Stimulated activated memory B cell treated with anti-CD40 and anti-IgM and Interleukin-4, amounts not matched to agents 10 μg/mL and 1 μg/mL and 100 μg/mL, for 72 hours (primary cell): ENCODE measurements at regions not wholly inside any gene's neighbourhood (a gene's known extent, or its start where the extent isn't known, plus 50 kb on each side); places are given as distances from the start of the nearest gene placed in this dataset.
"Not testable (repeated sequence)": the region's sequence is repeated elsewhere in the genome, so short reads cannot be mapped to it uniquely, and the experiment has no call there.

Experiments
- ATAC-seq: fragments of 150-1000 bp; cut with Tn5 transposase; 2 replicates; pipeline ENCODE4 v1.10.0; 2021
- H3K27ac Mint-ChIP-seq: one replicate; pipeline ENCODE4 v1.8.0; 2022; ENCODE audit warnings: mild to moderate bottlenecking, mixed read lengths
- H3K27me3 Mint-ChIP-seq: one replicate; pipeline ENCODE4 v1.8.0; 2022; ENCODE audit warnings: mixed read lengths
- H3K36me3 Mint-ChIP-seq: one replicate; pipeline ENCODE4 v1.8.0; 2022; ENCODE audit warnings: mixed read lengths
- H3K4me1 Mint-ChIP-seq: one replicate; pipeline ENCODE4 v1.8.0; 2022; ENCODE audit warnings: mixed read lengths
- H3K4me3 Mint-ChIP-seq: one replicate; pipeline ENCODE4 v1.8.0; 2022; ENCODE audit warnings: mild to moderate bottlenecking, moderate library complexity, mixed read lengths
- H3K9me3 Mint-ChIP-seq: one replicate; pipeline ENCODE4 v1.8.0; 2022; ENCODE audit warnings: mixed read lengths

- Mint-ChIP-seq H3K27ac (no peak overlapping the region), H3K4me1 (peaks cover 35% of the 10 kb centered on the region), H3K4me3 (no peak overlapping the region), H3K9me3 (no peaks in the 10 kb centered on the region), H3K27me3 (no peaks in the 10 kb centered on the region), H3K36me3 (no peaks in the 10 kb centered on the region)
- ATAC-seq: no peak
Measured at GRCh38 chr15:26083896-26084295, 220.8 kb upstream of the ATP10A start.

- ATAC-seq: no peak
- no peaks in the 10 kb centered on the region for H3K9me3 Mint-ChIP-seq
- H3K36me3 Mint-ChIP-seq: no peaks in the 10 kb centered on the region
- no peak overlapping the region for H3K27ac Mint-ChIP-seq
- H3K4me1 Mint-ChIP-seq: peaks cover 35% of the 10 kb centered on the region
- H3K4me3 Mint-ChIP-seq: peak overlapping the region; percentile 82
- H3K27me3 Mint-ChIP-seq: no peaks in the 10 kb centered on the region
Measured at GRCh38 chr15:26083457-26083856, 220.3 kb upstream of the ATP10A start.

GRCh38 chr15:26082221-26083109 lies 219.3 kb upstream of the ATP10A start:
- H3K4me1 Mint-ChIP-seq: peaks cover 35% of the 10 kb centered on the region
- H3K9me3 Mint-ChIP-seq: no peaks in the 10 kb centered on the region
- H3K27ac Mint-ChIP-seq: peak overlapping the region; percentile 82
- peak; percentile 97 for ATAC-seq
- no peaks in the 10 kb centered on the region for H3K36me3 Mint-ChIP-seq
- H3K4me3 Mint-ChIP-seq: peak overlapping the region; percentile 82
- H3K27me3 Mint-ChIP-seq: no peaks in the 10 kb centered on the region

GRCh38 chr15:26081758-26082220 lies 218.7 kb upstream of the ATP10A start:
- no peak for ATAC-seq

GRCh38 chr15:26075770-26076169 lies 212.6 kb upstream of the ATP10A start:
- Mint-ChIP-seq H3K27me3 (peaks cover 11% of the 10 kb centered on the region), H3K36me3 (no peaks in the 10 kb centered on the region), H3K27ac (no peak overlapping the region), H3K4me3 (no peak overlapping the region), H3K9me3 (no peaks in the 10 kb centered on the region), H3K4me1 (peaks cover 13% of the 10 kb centered on the region)
- no peak for ATAC-seq

More at GRCh38 chr15:26081758-26082220, 218.7 kb upstream of the ATP10A start:
- H3K4me3 Mint-ChIP-seq: peak overlapping the region; percentile 82
- H3K4me1 Mint-ChIP-seq: peaks cover 35% of the 10 kb centered on the region
- H3K27me3 Mint-ChIP-seq: no peaks in the 10 kb centered on the region
- H3K9me3 Mint-ChIP-seq: no peaks in the 10 kb centered on the region
- peak overlapping the region; percentile 82 for H3K27ac Mint-ChIP-seq
- no peaks in the 10 kb centered on the region for H3K36me3 Mint-ChIP-seq

GRCh38 chr15:26073430-26074333 lies 210.6 kb upstream of the ATP10A start:
- H3K9me3 Mint-ChIP-seq: no peaks in the 10 kb centered on the region
- peaks cover 11% of the 10 kb centered on the region for H3K27me3 Mint-ChIP-seq
- no peak overlapping the region for H3K4me3 Mint-ChIP-seq
- H3K4me1 Mint-ChIP-seq: no peaks in the 10 kb centered on the region
- H3K27ac Mint-ChIP-seq: no peak overlapping the region
- ATAC-seq: no peak
- no peaks in the 10 kb centered on the region for H3K36me3 Mint-ChIP-seq

GRCh38 chr15:26070095-26070532 lies 207.0 kb upstream of the ATP10A start:
- Mint-ChIP-seq H3K4me1 (no peaks in the 10 kb centered on the region), H3K4me3 (no peak overlapping the region), H3K36me3 (no peaks in the 10 kb centered on the region), H3K27ac (no peak overlapping the region), H3K27me3 (peaks cover 11% of the 10 kb centered on the region), H3K9me3 (no peaks in the 10 kb centered on the region)
- no peak for ATAC-seq

- H3K27me3 Mint-ChIP-seq: peaks cover 11% of the 10 kb centered on the region
- H3K4me1 Mint-ChIP-seq: no peaks in the 10 kb centered on the region
- ATAC-seq: no peak
- H3K4me3 Mint-ChIP-seq: no peak overlapping the region
- no peaks in the 10 kb centered on the region for H3K36me3 Mint-ChIP-seq
- no peaks in the 10 kb centered on the region for H3K9me3 Mint-ChIP-seq
- no peak overlapping the region for H3K27ac Mint-ChIP-seq
Measured at GRCh38 chr15:26069231-26069641, 206.1 kb upstream of the ATP10A start.

GRCh38 chr15:26066896-26067295 lies 203.8 kb upstream of the ATP10A start:
- no peaks in the 10 kb centered on the region for H3K9me3 Mint-ChIP-seq
- H3K4me1 Mint-ChIP-seq: no peaks in the 10 kb centered on the region
- H3K27ac Mint-ChIP-seq: no peak overlapping the region
- no peak for ATAC-seq
- H3K27me3 Mint-ChIP-seq: no peaks in the 10 kb centered on the region
- H3K36me3 Mint-ChIP-seq: no peaks in the 10 kb centered on the region
- no peak overlapping the region for H3K4me3 Mint-ChIP-seq

GRCh38 chr15:26065723-26066122 lies 202.6 kb upstream of the ATP10A start:
- Mint-ChIP-seq H3K4me3 (no peak overlapping the region), H3K36me3 (no peaks in the 10 kb centered on the region), H3K27me3 (no peaks in the 10 kb centered on the region), H3K27ac (no peak overlapping the region), H3K4me1 (no peaks in the 10 kb centered on the region), H3K9me3 (no peaks in the 10 kb centered on the region)
- ATAC-seq: no peak

- Mint-ChIP-seq H3K9me3 (peaks cover 4% of the 10 kb centered on the region), H3K36me3 (no peaks in the 10 kb centered on the region), H3K27ac (no peak overlapping the region), H3K4me1 (no peaks in the 10 kb centered on the region), H3K27me3 (peaks cover 18% of the 10 kb centered on the region), H3K4me3 (no peak overlapping the region)
- ATAC-seq: no peak
Measured at GRCh38 chr15:26061248-26061647, 198.1 kb upstream of the ATP10A start.

- not testable (repeated sequence) for H3K4me3 Mint-ChIP-seq
Measured at GRCh38 chr15:26056766-26057165, 193.6 kb upstream of the ATP10A start.

GRCh38 chr15:26051761-26052675 lies 188.9 kb upstream of the ATP10A start:
- Mint-ChIP-seq H3K4me3 (no peak overlapping the region), H3K27ac (no peak overlapping the region), H3K4me1 (no peaks in the 10 kb centered on the region), H3K36me3 (no peaks in the 10 kb centered on the region), H3K27me3 (peaks cover 24% of the 10 kb centered on the region), H3K9me3 (no peaks in the 10 kb centered on the region)
- ATAC-seq: no peak

More at GRCh38 chr15:26056766-26057165, 193.6 kb upstream of the ATP10A start:
- peaks cover 41% of the 10 kb centered on the region for H3K27me3 Mint-ChIP-seq
- not testable (repeated sequence) for ATAC-seq, H3K4me1 Mint-ChIP-seq, H3K9me3 Mint-ChIP-seq, H3K36me3 Mint-ChIP-seq, H3K27ac Mint-ChIP-seq

- Mint-ChIP-seq H3K27ac (no peak overlapping the region), H3K4me3 (no peak overlapping the region), H3K36me3 (no peaks in the 10 kb centered on the region), H3K4me1 (no peaks in the 10 kb centered on the region), H3K27me3 (peaks cover 24% of the 10 kb centered on the region), H3K9me3 (no peaks in the 10 kb centered on the region)
- ATAC-seq: no peak
Measured at GRCh38 chr15:26050984-26051383, 187.9 kb upstream of the ATP10A start.
